ENCODE measurements at regions not wholly inside any gene's neighbourhood (a gene's known extent, or its start where the extent isn't known, plus 50 kb on each side); places are given as distances from the start of the nearest gene placed in this dataset.
A peak's percentile ranks its signal among the peaks of the same experiment; 100 is the strongest.

GRCh38 chr14:95609398-95609990, 74.6 kb downstream of the GLRX5 start:
- H4K20me1 ChIP-seq (replicated peaks; ENCODE audit: control insufficient read depth, insufficient read depth, low read length): no peaks in the 10 kb centered on the region
- H3K4me3 ChIP-seq: no peak overlapping the region
- ChIA-PET CTCF (ENCODE audit: low intra/inter-chr PET ratio) (interaction anchor here (0.6 to 0.8 kb wide), 2 partner anchors 49 to 165 kb away, joined by 3 to 5 read pairs; no protein-coding TSS in a partner anchor), POLR2A (no interaction called here)
- no peaks in the 10 kb centered on the region for H3K9me3 ChIP-seq (replicated peaks; ENCODE audit: control insufficient read depth, insufficient read depth, low read depth, low read length)
- DNase-seq (ENCODE audit: extremely low read depth in 1 of 4, low spot score in 3 of 4): peak; percentile 14 to 44 (median 18)
- no peaks in the 10 kb centered on the region for H3K4me1 ChIP-seq (replicated peaks in 1 of 2; ENCODE audit: control insufficient read depth in 2 of 2, insufficient read depth in 2 of 2, low read length in 2 of 2)
- no peaks in the 10 kb centered on the region for H3K9me1 ChIP-seq (ENCODE audit: control insufficient read depth, insufficient read depth, low read length)
- ATAC-seq: peak; percentile 76
- no peaks in the 10 kb centered on the region for H3K36me3 ChIP-seq (ENCODE audit: control insufficient read depth, insufficient read depth, low read length)
- no peaks in the 10 kb centered on the region for H3K79me2 ChIP-seq (ENCODE audit: control insufficient read depth, insufficient read depth, low read length)
- no peak overlapping the region for H3K27ac ChIP-seq (ENCODE audit: extremely low read depth, low read depth, low read length)
- no TSS peak for BruUV-seq (replicated peaks)
- no peak overlapping the region for H3K4me2 ChIP-seq (ENCODE audit: insufficient read depth, low read length)
- 2% methylated on average over 5 of the region's 7 CpGs for WGBS (ENCODE audit: insufficient coverage, low coverage, missing lambda C conversion rate)
- no peak for FAIRE-seq
- in situ Hi-C loops (cut with MboI) (no loop called here), intact Hi-C loops (cut with micrococcal nuclease) (loop anchor here (2.0 to 5.0 kb wide), 3 partner anchors 47 to 385 kb away; no protein-coding TSS in a partner anchor)
- no peak overlapping the region for H3K9ac ChIP-seq (ENCODE audit: insufficient read depth in 1 of 2, low read depth in 2 of 2, low read length in 2 of 2)
- H3K27me3 ChIP-seq (ENCODE audit: control insufficient read depth in 2 of 2, insufficient read depth in 2 of 2, low read length in 2 of 2): peaks cover 9 to 13% of the 10 kb centered on the region in 2 experiments; a peak in 4 of 5 replicates
- no peak overlapping the region for H2AFZ ChIP-seq (ENCODE audit: low read depth, low read length)
- TF ChIP-seq NEUROD1 (IDR thresholded peaks at IDR 0.05; ENCODE audit: borderline replicate concordance, low read depth, low read length, partially characterized antibody): no peak
- no peak for TF ChIP-seq PHF8 (IDR thresholded peaks at IDR 0.05; ENCODE audit: borderline replicate concordance, low read length)
- no peak for TF ChIP-seq MYC (IDR thresholded peaks at IDR 0.05; ENCODE audit: low read depth, low read length)
- no peak for TF ChIP-seq MYC (CRISPR knock-in tag; IDR thresholded peaks at IDR 0.05; ENCODE audit: borderline replicate concordance, low read depth)
- TF ChIP-seq PHF20 (IDR thresholded peaks at IDR 0.05; ENCODE audit: partially characterized antibody): no peak
- peak; percentile 41 to 61 for TF ChIP-seq RAD21 (CRISPR knock-in tag; conservative IDR thresholded peaks at IDR 0.05 in 1 of 2, IDR thresholded peaks at IDR 0.05 in 1 of 2)
- no peak for TF ChIP-seq MAFK (IDR thresholded peaks at IDR 0.05; ENCODE audit: low read length)
- no peak for TF ChIP-seq MBD1 (CRISPR knock-in tag; IDR thresholded peaks at IDR 0.05)
- TF ChIP-seq MEF2A (IDR thresholded peaks at IDR 0.05; ENCODE audit: control insufficient read depth, low read depth, low read length): no peak
- no peak for TF ChIP-seq U2AF2 (optimal IDR thresholded peaks at IDR 0.05; ENCODE audit: low read depth, low read length)
- 0 out of 2 replicates have a peak, but pooled peaks have one; percentile 14 for TF ChIP-seq SMC3 (conservative IDR thresholded peaks at IDR 0.05; ENCODE audit: insufficient read depth, low read depth, low read length)
- TF ChIP-seq ZBTB5 (IDR thresholded peaks at IDR 0.05): no peak
- TF ChIP-seq DEAF1 (CRISPR knock-in tag; IDR thresholded peaks at IDR 0.05): 0 out of 2 replicates have a peak, but pooled peaks have one; percentile 20
- TF ChIP-seq ZNF589 (CRISPR knock-in tag; IDR thresholded peaks at IDR 0.05; ENCODE audit: low read depth): no peak
- no peak for TF ChIP-seq TRIM25 (IDR thresholded peaks at IDR 0.05; ENCODE audit: borderline replicate concordance)

Data from K562 (cell line).